H1 (cell line): ENCODE measurements at regions not wholly inside any gene's neighbourhood (a gene's known extent, or its start where the extent isn't known, plus 50 kb on each side); places are given as distances from the start of the nearest gene placed in this dataset.

ENCODE experiments used
- CHD1 ChIP-seq: IDR thresholded peaks from 2 replicates; pipeline ENCODE4 v1.6.1; 2012; ENCODE audit warnings: low read depth, low read length, improper control_type of control experiment
- CHD2 ChIP-seq: IDR thresholded peaks from 2 replicates; pipeline ENCODE4 v1.6.1; 2012; ENCODE audit warnings: low read length, improper control_type of control experiment
- CTBP2 ChIP-seq: IDR thresholded peaks from 2 replicates; pipeline ENCODE4 v1.7.0; 2011; ENCODE audit warnings: borderline replicate concordance, mild to moderate bottlenecking, moderate library complexity, mixed read lengths, low read length; ENCODE audit not compliant: insufficient read depth, insufficient read length
- EZH2 ChIP-seq: fragments of 200-600 bp; sonication (generic); IDR thresholded peaks from 2 replicates; pipeline ENCODE4 v1.7.1; 2012; ENCODE audit warnings: low read depth, mild to moderate bottlenecking, moderate library complexity, low read length, inconsistent platforms; ENCODE audit not compliant: severe bottlenecking
- GTF2F1 ChIP-seq: IDR thresholded peaks from 2 replicates; pipeline ENCODE4 v1.6.1; 2012; ENCODE audit warnings: low read depth, low read length, improper control_type of control experiment, borderline replicate concordance
- JUN ChIP-seq: IDR thresholded peaks from 2 replicates; pipeline ENCODE4 v1.6.1; 2011; ENCODE audit warnings: low read depth, mild to moderate bottlenecking, improper control_type of control experiment, low read length
- RAD21 ChIP-seq, 2 experiments: IDR thresholded peaks in 1 of 2; conservative IDR thresholded peaks in 1 of 2; 2 replicates each; pipeline ENCODE4 v1.6.1; 2011; ENCODE audit warnings: low read depth in 2 of 2, low read length in 2 of 2, improper control_type of control experiment in 1 of 2, inconsistent platforms in 1 of 2, mild to moderate bottlenecking in 1 of 2, moderate library complexity in 1 of 2
- SIRT6 ChIP-seq: IDR thresholded peaks from one replicate; pipeline ENCODE4 v1.7.1; 2012; ENCODE audit warnings: low read length, inconsistent platforms
- SIX5 ChIP-seq: IDR thresholded peaks from 2 replicates; pipeline ENCODE4 v1.6.1; 2011; ENCODE audit warnings: mild to moderate bottlenecking, low read depth, low read length
- SRF ChIP-seq: IDR thresholded peaks from 2 replicates; pipeline ENCODE4 v1.6.1; 2011; ENCODE audit warnings: mild to moderate bottlenecking, low read depth, low read length, moderate library complexity
- TF ChIP-seq, protein P1 (sequence below), 3 experiments: IDR thresholded peaks; 1 replicate in 2 of 3; 2 replicates in 1 of 3; pipeline versions ENCODE4 v1.5.1 to v1.6.1; 2011; ENCODE audit warnings: low read length in 3 of 3, mild to moderate bottlenecking in 3 of 3, inconsistent platforms in 2 of 3, low read depth in 1 of 3, moderate library complexity in 1 of 3; ENCODE audit not compliant: insufficient read depth in 1 of 3; ENCODE audit errors: control extremely low read depth in 1 of 3

DNA sequence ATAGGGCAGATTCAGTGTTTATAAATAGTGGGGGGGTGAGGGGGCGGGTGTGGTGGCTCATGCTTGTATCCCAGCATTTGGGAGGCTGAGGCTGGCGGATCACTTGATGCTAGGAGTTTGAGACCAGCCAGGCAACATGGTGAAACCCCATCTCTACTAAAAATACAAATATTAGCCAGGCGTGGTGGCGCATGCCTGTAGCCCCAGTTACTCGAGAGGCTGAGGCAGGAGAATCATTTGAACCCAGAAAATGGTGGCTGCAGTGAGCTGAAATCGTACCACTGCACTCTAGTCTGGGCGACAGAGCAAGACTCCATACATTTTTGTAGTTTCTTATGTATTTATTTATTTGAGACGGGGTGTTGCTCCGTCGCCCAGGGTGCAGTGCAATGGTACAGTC, 109.0 kb upstream of the ZNF217 start:
- TF ChIP-seq, protein P1, sequence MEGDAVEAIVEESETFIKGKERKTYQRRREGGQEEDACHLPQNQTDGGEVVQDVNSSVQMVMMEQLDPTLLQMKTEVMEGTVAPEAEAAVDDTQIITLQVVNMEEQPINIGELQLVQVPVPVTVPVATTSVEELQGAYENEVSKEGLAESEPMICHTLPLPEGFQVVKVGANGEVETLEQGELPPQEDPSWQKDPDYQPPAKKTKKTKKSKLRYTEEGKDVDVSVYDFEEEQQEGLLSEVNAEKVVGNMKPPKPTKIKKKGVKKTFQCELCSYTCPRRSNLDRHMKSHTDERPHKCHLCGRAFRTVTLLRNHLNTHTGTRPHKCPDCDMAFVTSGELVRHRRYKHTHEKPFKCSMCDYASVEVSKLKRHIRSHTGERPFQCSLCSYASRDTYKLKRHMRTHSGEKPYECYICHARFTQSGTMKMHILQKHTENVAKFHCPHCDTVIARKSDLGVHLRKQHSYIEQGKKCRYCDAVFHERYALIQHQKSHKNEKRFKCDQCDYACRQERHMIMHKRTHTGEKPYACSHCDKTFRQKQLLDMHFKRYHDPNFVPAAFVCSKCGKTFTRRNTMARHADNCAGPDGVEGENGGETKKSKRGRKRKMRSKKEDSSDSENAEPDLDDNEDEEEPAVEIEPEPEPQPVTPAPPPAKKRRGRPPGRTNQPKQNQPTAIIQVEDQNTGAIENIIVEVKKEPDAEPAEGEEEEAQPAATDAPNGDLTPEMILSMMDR (IDR thresholded peaks at IDR 0.05; ENCODE audit: control extremely low read depth in 1 of 3, insufficient read depth in 1 of 3, low read depth in 1 of 3, low read length in 3 of 3) = no peak
- no peak for TF ChIP-seq SIRT6
- no peak for TF ChIP-seq RAD21 (IDR thresholded peaks at IDR 0.05 in 1 of 2, conservative IDR thresholded peaks at IDR 0.05 in 1 of 2; ENCODE audit: low read depth in 2 of 2, low read length in 2 of 2)
- TF ChIP-seq JUN = no peak
- TF ChIP-seq CTBP2 = no peak
- no peak for TF ChIP-seq EZH2
- TF ChIP-seq GTF2F1 = no peak
- TF ChIP-seq SRF = no peak
- no peak for TF ChIP-seq CHD1
- no peak for TF ChIP-seq CHD2
- TF ChIP-seq SIX5 = no peak
